ENCODE measurements at regions not wholly inside any gene's neighbourhood (a gene's known extent, or its start where the extent isn't known, plus 50 kb on each side); places are given as distances from the start of the nearest gene placed in this dataset.

DNA sequence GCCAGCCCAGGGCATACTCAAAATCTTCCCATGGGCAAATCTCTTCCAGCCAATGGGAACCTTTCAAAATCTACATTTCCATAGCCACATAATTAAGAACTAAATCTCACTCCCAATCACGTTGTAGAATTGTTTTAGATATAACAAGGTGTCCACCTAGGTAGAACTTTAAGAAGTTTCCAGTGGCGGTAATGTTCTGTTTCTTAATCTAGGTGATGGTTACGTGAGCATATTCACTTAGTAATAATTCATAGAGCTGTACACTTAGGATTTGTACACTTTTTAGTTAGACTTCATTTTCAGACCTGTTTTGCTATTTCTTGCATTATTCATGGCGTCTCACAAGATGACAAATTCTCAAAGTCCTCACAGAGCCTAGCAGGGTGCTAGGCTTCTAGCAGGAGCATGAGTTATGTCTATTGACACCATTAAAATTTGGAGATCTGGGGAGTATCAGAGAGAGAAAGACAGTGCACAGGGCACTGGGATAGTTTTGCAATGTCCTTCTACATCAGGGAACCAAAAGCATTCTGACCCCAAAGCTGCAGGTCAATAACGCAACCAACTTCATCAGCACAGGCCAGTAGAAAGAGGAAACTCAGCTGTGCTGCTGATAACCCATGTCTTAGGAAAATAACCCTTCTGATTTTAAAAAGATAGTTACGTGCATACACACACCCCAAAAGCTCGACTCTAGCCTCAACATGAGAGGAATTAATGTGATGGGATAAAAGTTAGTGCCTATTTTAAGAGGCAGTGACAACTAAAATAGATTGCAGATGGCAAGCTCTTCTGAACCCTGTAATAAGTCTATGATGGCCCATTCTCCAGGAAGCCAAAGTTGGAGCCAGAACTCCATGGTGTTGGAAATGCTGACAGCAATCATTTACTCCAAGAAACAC is 518.1 kb upstream of the JARID2 start:
- no peak overlapping the region for H4K91ac ChIP-seq (ENCODE audit: insufficient read length, low read depth, low read length)
- H3K23ac ChIP-seq (ENCODE audit: insufficient read length, low read depth, low read length) = no peak overlapping the region
- H4K5ac ChIP-seq (ENCODE audit: insufficient read length, low read depth, low read length) = no peak overlapping the region
- H3K4me2 ChIP-seq (ENCODE audit: insufficient read depth, insufficient read length, low read length) = no peak overlapping the region
- no peak overlapping the region for H3K4ac ChIP-seq (ENCODE audit: low read depth, low read length)
- H3K9me3 ChIP-seq (ENCODE audit: control insufficient read depth, low read depth, low read length) = no peaks in the 10 kb centered on the region
- H3K23me2 ChIP-seq (ENCODE audit: insufficient read length, low read depth, low read length, poor library complexity, severe bottlenecking) = no peaks in the 10 kb centered on the region
- no peak overlapping the region for H2BK120ac ChIP-seq (ENCODE audit: low read depth, low read length, poor library complexity, severe bottlenecking)
- no peak overlapping the region for H2AFZ ChIP-seq (ENCODE audit: low read length)
- no peaks in the 10 kb centered on the region for H3K79me1 ChIP-seq (ENCODE audit: insufficient read depth, low read depth, low read length, poor library complexity, severe bottlenecking)
- peaks cover 24 to 42% of the 10 kb centered on the region in 2 experiments for H3K4me1 Mint-ChIP-seq
- H4K20me1 ChIP-seq (ENCODE audit: control insufficient read depth, insufficient read depth, insufficient read length) = no peaks in the 10 kb centered on the region
- peaks cover 0 to 2% of the 10 kb centered on the region in 2 experiments; a peak in 1 of 5 replicates for H3K9me3 Mint-ChIP-seq
- no peaks in the 10 kb centered on the region for H3K27me3 ChIP-seq (ENCODE audit: insufficient read depth, low read length)
- H2BK20ac ChIP-seq (ENCODE audit: low read depth, low read length, poor library complexity, severe bottlenecking) = no peak overlapping the region
- H3K18ac ChIP-seq (ENCODE audit: insufficient read length, low read depth, low read length) = no peak overlapping the region
- no peak for DNase-seq
- H3K56ac ChIP-seq (ENCODE audit: insufficient read length, low read depth, low read length) = no peak overlapping the region
- H3K9ac ChIP-seq (ENCODE audit: extremely low read depth, insufficient read length, low read length) = no peak overlapping the region
- no peak overlapping the region for H3T11ph ChIP-seq (ENCODE audit: low read length)
- H3K14ac ChIP-seq (ENCODE audit: insufficient read depth, low read length) = no peak overlapping the region
- H2BK12ac ChIP-seq (ENCODE audit: insufficient read length, low read depth, low read length) = no peak overlapping the region
- H3K27me3 Mint-ChIP-seq (ENCODE audit: low read depth) = peaks cover 3% of the 10 kb centered on the region
- no peak overlapping the region for H3K4me3 Mint-ChIP-seq
- no peak overlapping the region for H3K27ac Mint-ChIP-seq
- H3K27ac ChIP-seq (ENCODE audit: insufficient read length, low read depth, low read length) = no peak overlapping the region
- no peak overlapping the region for H2BK5ac ChIP-seq (ENCODE audit: insufficient read length, low read length)
- H3K36me3 Mint-ChIP-seq (ENCODE audit: insufficient read depth in 1 of 3, low read depth in 3 of 3) = no peaks in the 10 kb centered on the region; a peak in 2 of 7 replicates
- no peak for TF ChIP-seq CTCF (conservative IDR thresholded peaks at IDR 0.05)
- H3K4me1 ChIP-seq (ENCODE audit: insufficient read depth, low read length) = peaks cover 8% of the 10 kb centered on the region
- no peak overlapping the region for H2BK15ac ChIP-seq (ENCODE audit: low read depth, low read length)
- WGBS (ENCODE audit: extremely low coverage, insufficient read length, low lambda C conversion rate) = no CpG with 5 or more reads among the region's 7 CpGs
- no peak overlapping the region for H2AK5ac ChIP-seq (ENCODE audit: insufficient read length, low read length)
- no peak overlapping the region for H4K8ac ChIP-seq (replicated peaks; ENCODE audit: insufficient read length, low read depth, low read length)
- H3K79me2 ChIP-seq (ENCODE audit: insufficient read depth, low read length) = no peaks in the 10 kb centered on the region
